Prostate gland (tissue), 2 donors: ENCODE measurements at regions not wholly inside any gene's neighbourhood (a gene's known extent, or its start where the extent isn't known, plus 50 kb on each side); places are given as distances from the start of the nearest gene placed in this dataset.

ENCODE experiments used
- DNase-seq: peaks from one replicate; pipeline ENCODE4 v3.0.0-alpha.2; 2019; ENCODE audit warnings: low spot score
- H3K27ac ChIP-seq, 2 donors: fragments of 200-600 bp; sonication (generic); 2 replicates each; pipeline ENCODE4 v1.5.1; 2017 to 2019
- H3K27me3 ChIP-seq: fragments of 200-600 bp; sonication (generic); replicated peaks from 2 replicates; pipeline ENCODE4 v1.5.1; 2019; ENCODE audit not compliant: insufficient read depth
- H3K36me3 ChIP-seq, 2 donors: fragments of 200-600 bp; sonication (generic); 1 replicate in 1 of 2; 2 replicates in 1 of 2; pipeline versions ENCODE4 v1.5.1 to v1.8.1; 2017 to 2019
- H3K4me1 ChIP-seq: fragments of 200-600 bp; sonication (generic); replicated peaks from 2 replicates; pipeline ENCODE4 v1.5.1; 2019
- H3K4me3 ChIP-seq, 2 donors: fragments of 200-600 bp; sonication (generic); 2 replicates each; pipeline ENCODE4 v1.5.1; 2017 to 2019
- H3K9me3 ChIP-seq: fragments of 200-600 bp; sonication (generic); 2 replicates; pipeline ENCODE4 v1.5.1; 2017
- CTCF ChIP-seq, 4 experiments: fragments of 200-600 bp in 2 of 4; fragments of 450-650 bp in 2 of 4; sonication (generic) in 2 of 4; IDR thresholded peaks; 1 replicate in 3 of 4; 2 replicates in 1 of 4; pipeline ENCODE4 v1.5.1; 2016 to 2019; ENCODE audit warnings: antibody characterized with exemption in 4 of 4, mild to moderate bottlenecking in 2 of 4, moderate library complexity in 2 of 4
- POLR2A ChIP-seq: fragments of 450-650 bp; IDR thresholded peaks from one replicate; pipeline ENCODE4 v1.6.1; 2016; ENCODE audit warnings: antibody characterized with exemption, mild to moderate bottlenecking
- POLR2AphosphoS5 ChIP-seq: sonication (generic); formaldehyde crosslinking; IDR thresholded peaks from one replicate; pipeline ENCODE4 v1.6.1; 2017; ENCODE audit warnings: antibody characterized with exemption
- WGBS: methylation state at CpG from one replicate; pipeline ENCODE4 v1.1.5; 2018; 5-methylcytosine and 5-hydroxymethylcytosine counted together
- intact Hi-C: fragments of 100-400 bp; cut with DNase I; formaldehyde crosslinking; loops from one replicate; pipeline ENCODE4 v1.14.2; 2022

GRCh38 chr11:96752221-96752620 lies 362.4 kb downstream of the JRKL start:
- Histone ChIP-seq H3K4me3 (no peak overlapping the region), H3K27ac (no peak overlapping the region), H3K4me1 (no peaks in the 10 kb centered on the region), H3K36me3 (no peaks in the 10 kb centered on the region), H3K27me3 (no peaks in the 10 kb centered on the region), H3K9me3 (no peaks in the 10 kb centered on the region)
- no peak for DNase-seq
- 67% methylated on average over 2 of the region's 2 CpGs for WGBS
- TF ChIP-seq POLR2A (no peak), POLR2AphosphoS5 (no peak), CTCF (IDR thresholded peaks at IDR 0.05) (no peak)
- intact Hi-C loops: no loop called here

DNA sequence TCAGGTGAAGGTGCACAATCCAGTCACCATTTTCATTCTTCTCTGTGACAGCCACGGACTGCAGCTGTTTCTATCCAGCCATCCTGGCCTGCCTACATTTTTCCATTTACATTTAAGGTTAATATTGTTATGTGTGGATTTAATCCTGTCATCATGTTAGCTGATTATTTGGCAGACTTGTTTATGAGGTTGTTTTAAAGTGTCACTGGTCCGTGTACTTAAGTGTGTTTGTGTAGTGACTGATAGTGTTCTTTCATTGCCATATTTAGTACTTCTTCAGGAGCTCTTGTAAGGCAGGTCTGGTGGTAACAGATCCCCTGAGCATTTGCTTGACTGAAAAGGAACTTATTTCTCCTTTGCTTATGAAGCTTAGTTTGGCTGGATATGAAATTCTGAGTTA lies 364.2 kb downstream of the JRKL start:
- Histone ChIP-seq H3K4me3 (no peak overlapping the region), H3K9me3 (no peaks in the 10 kb centered on the region), H3K27me3 (no peaks in the 10 kb centered on the region), H3K27ac (no peak overlapping the region), H3K4me1 (no peaks in the 10 kb centered on the region), H3K36me3 (no peaks in the 10 kb centered on the region)
- intact Hi-C loops: no loop called here
- TF ChIP-seq POLR2A (no peak), POLR2AphosphoS5 (peak; percentile 66), CTCF (IDR thresholded peaks at IDR 0.05) (no peak)
- 59% methylated on average over 2 of the region's 2 CpGs for WGBS
- no peak for DNase-seq

GRCh38 chr11:96755209-96755608 lies 365.4 kb downstream of the JRKL start:
- H3K9me3 ChIP-seq: no peaks in the 10 kb centered on the region
- H3K36me3 ChIP-seq: no peaks in the 10 kb centered on the region
- WGBS: 83% methylated on average over 2 of the region's 2 CpGs
- H3K27me3 ChIP-seq: no peaks in the 10 kb centered on the region
- no peak overlapping the region for H3K27ac ChIP-seq
- no peak for TF ChIP-seq CTCF (IDR thresholded peaks at IDR 0.05)
- no peak for TF ChIP-seq POLR2A
- TF ChIP-seq POLR2AphosphoS5: no peak
- H3K4me3 ChIP-seq: no peak overlapping the region
- H3K4me1 ChIP-seq: no peaks in the 10 kb centered on the region
- intact Hi-C loops: no loop called here
- no peak for DNase-seq

DNA sequence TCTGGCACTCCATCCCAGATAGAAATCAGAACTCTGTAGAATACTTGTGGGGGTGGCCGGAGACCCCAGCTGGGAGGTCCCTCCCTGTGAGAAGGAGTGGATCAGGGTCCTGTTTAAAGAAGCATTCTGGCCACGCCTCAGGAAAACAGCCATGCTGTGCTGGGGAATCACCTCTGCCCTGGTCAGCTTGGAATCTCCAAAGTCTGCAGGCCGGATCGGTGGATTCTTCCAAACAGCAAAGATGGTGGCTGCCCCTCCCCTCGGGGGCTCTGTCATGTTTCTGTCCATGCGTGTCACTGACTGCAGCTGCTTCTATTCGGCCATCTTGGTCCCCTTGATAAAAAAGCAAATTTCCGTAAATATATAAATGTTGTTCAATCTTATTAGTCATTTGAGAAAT lies 365.9 kb downstream of the JRKL start:
- no peak overlapping the region for H3K4me3 ChIP-seq
- intact Hi-C loops: no loop called here

More for the DNA sequence above, 365.9 kb downstream of the JRKL start:
- Histone ChIP-seq H3K36me3 (no peaks in the 10 kb centered on the region), H3K4me1 (no peaks in the 10 kb centered on the region), H3K9me3 (no peaks in the 10 kb centered on the region), H3K27me3 (no peaks in the 10 kb centered on the region), H3K27ac (no peak overlapping the region)
- no peak for TF ChIP-seq CTCF (IDR thresholded peaks at IDR 0.05)
- TF ChIP-seq POLR2AphosphoS5: no peak
- no peak for TF ChIP-seq POLR2A
- no peak for DNase-seq
- 96% methylated on average over 8 of the region's 8 CpGs for WGBS
